HL-60 (cell line): ENCODE measurements at regions not wholly inside any gene's neighbourhood (a gene's known extent, or its start where the extent isn't known, plus 50 kb on each side); places are given as distances from the start of the nearest gene placed in this dataset.

Source experiments
- CTCF ChIP-seq: IDR thresholded peaks from one replicate; pipeline ENCODE4 v1.5.1; 2011; ENCODE audit warnings: low read length, control low read depth, inconsistent platforms; ENCODE audit not compliant: insufficient read depth
- GABPA ChIP-seq: IDR thresholded peaks from 2 replicates; pipeline ENCODE4 v1.6.1; 2012; ENCODE audit warnings: low read depth
- POLR2AphosphoS5 ChIP-seq: IDR thresholded peaks from 2 replicates; pipeline ENCODE4 v1.6.1; 2012; ENCODE audit warnings: low read depth
- REST ChIP-seq: IDR thresholded peaks from 2 replicates; pipeline ENCODE4 v1.6.1; 2012; ENCODE audit warnings: low read depth; ENCODE audit not compliant: insufficient replicate concordance

- TF ChIP-seq CTCF (no peak), REST (no peak), POLR2AphosphoS5 (no peak), GABPA (no peak)
Measured at GRCh38 chr2:204019572-204020501, 83.3 kb downstream of the ICOS start.
